WI38 (cell line): ENCODE measurements at regions not wholly inside any gene's neighbourhood (a gene's known extent, or its start where the extent isn't known, plus 50 kb on each side); places are given as distances from the start of the nearest gene placed in this dataset.
"Not testable (repeated sequence)": the region's sequence is repeated elsewhere in the genome, so short reads cannot be mapped to it uniquely, and the experiment has no call there.

ENCODE experiments used
- H3K4me3 ChIP-seq: 2 replicates; pipeline ENCODE4 v1.5.1; 2011; ENCODE audit warnings: low read depth, mild to moderate bottlenecking, control low read depth, low read length
- TF ChIP-seq, protein P1 (sequence below): IDR thresholded peaks from 2 replicates; pipeline ENCODE4 v1.5.1; 2012; ENCODE audit warnings: low read depth, mild to moderate bottlenecking, control low read depth, low read length

DNA sequence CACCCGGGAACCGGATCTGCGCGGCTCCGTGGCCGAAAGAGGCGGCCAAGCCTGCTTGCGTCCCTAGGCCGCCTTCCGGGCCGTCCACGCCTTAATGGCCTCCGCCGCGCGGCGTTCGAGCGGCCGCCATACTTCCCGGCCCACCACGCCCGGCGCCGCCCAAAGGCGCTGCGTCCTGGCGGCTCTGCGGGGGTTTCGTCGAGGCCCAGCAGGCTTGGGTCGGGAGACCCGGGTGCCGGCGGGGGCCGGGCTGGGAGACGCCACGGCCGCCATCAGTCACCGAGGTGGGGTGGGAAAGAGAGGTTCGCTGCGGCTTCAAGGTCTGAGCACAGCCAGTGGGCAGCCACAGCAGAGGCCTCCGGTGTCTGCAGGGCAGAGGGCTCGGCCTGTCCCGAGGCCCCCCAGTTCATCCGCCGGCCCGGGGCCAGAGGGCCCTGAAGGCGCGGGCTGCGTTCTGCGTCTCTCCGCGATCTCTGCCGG, 545.8 kb upstream of the CDH10 start:
- TF ChIP-seq, protein P1, sequence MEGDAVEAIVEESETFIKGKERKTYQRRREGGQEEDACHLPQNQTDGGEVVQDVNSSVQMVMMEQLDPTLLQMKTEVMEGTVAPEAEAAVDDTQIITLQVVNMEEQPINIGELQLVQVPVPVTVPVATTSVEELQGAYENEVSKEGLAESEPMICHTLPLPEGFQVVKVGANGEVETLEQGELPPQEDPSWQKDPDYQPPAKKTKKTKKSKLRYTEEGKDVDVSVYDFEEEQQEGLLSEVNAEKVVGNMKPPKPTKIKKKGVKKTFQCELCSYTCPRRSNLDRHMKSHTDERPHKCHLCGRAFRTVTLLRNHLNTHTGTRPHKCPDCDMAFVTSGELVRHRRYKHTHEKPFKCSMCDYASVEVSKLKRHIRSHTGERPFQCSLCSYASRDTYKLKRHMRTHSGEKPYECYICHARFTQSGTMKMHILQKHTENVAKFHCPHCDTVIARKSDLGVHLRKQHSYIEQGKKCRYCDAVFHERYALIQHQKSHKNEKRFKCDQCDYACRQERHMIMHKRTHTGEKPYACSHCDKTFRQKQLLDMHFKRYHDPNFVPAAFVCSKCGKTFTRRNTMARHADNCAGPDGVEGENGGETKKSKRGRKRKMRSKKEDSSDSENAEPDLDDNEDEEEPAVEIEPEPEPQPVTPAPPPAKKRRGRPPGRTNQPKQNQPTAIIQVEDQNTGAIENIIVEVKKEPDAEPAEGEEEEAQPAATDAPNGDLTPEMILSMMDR, result no peak
- no peak overlapping the region for H3K4me3 ChIP-seq

DNA sequence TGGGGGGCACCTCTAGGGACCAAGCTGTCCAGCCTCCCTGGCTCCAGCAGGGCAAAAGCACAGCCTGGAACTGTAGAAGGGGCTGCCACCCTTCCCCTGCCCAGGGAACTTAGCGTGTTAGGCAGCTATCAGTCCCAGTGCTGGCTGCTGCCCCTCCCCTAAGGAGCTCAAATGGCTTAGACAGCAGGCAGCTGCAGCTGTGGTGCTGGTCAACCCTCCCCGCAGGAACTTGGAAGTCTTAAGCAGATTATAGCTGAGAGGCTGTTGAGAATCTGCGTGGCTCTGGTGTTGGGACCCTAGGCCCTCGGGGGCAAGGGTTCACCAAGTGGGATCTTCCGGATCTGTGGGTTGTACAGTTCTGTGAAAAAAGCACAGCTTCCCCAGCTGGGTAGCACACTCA, 536.5 kb upstream of the CDH10 start:
- TF ChIP-seq, protein P1, result no peak
- no peak overlapping the region for H3K4me3 ChIP-seq

DNA sequence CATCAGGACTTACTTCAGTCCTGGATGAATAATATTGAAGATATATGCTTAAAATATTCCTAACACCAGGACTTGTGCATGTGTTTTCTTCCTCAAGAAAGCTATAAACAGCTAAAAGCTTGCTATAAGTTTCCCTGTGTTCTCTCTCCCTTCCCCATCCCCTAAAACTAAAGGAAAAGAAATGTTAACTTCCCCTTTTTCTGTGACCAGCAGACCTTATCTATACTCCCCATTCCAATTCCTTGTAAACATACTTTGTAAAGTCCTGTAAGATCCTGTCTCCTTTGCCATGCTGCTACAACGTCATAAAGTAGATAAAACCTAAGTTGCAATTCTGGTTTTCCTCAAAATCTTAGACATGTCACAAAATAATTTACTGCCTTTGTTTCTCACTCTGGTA, 517.8 kb upstream of the CDH10 start:
- H3K4me3 ChIP-seq, result not testable (repeated sequence)

DNA sequence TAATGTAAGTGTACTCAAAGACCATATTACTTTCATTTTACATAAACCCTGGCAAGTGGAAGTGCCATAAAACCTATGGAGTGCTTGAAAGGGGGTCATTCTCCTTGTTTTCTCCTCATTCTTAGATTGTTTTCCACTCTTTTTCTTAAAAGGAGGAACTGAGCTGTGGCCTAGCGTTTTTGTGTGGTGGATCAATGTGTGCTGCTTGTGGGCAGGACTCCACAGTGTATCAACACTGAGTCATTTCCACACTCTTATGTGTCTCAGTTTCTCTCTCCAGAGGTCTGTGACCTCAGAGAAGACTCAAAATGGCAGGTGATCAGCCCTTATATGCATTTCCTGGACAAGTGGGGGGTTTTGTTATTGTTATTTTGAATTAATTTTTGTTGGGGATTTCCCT, 516.1 kb upstream of the CDH10 start:
- TF ChIP-seq, protein P1, result no peak
- no peak overlapping the region for H3K4me3 ChIP-seq

DNA sequence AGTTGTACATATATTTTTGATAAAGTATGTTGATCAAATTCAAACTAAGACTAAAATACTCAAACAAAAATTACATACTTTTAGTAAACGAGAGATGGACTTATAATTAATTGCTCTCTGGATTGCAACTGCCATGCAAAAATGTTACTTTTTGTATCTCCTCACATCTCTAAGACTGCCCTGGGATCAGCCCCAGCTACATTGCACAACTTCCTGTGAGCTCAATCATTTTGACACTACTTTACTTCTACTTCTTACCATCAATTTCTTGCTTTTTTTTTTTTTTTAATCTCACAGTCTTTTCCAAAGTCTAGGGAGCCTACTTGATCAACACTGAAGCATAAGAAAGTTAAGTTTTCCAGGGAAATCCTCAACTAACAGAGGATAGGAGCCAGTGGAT, 506.0 kb upstream of the CDH10 start:
- TF ChIP-seq, protein P1, result no peak
- H3K4me3 ChIP-seq, result no peak overlapping the region

DNA sequence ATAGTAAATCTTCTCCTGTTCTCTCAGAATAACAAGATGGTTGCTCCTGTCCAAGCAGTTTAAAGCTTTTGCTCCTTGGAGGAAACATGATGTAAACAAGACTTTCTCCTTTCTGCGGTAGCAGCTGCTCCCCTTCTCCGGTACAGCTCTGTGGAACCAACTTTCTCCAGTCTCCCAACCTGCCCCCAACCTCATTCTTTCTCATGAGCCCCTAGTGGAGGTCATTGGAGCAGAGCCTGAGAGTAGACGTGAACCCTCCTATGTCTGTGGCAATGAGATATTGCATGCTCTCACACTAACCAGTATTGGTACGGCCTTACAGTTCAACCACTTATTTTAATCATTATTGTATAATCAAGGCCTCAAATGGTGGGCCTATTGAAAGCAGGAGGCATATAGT, 483.8 kb upstream of the CDH10 start:
- TF ChIP-seq, protein P1, result no peak
- H3K4me3 ChIP-seq, result no peak overlapping the region

DNA sequence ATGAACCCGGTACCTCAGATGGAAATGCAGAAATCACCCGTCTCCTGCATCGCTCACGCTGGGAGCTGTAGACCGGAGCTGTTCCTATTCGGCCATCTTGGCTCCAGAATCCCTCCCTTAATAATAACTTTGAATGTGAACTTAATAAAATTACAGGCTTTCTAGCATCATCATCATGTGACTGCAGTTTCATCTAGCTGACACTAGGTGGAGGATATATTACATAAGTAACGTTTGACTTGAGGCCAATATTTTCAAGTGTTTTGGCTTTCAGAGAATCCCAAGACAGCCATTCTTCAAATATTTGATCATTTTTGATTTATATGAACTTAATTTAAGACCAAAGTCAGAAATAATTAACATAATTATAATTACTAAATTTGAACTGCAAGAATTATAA, 474.9 kb upstream of the CDH10 start:
- TF ChIP-seq, protein P1, result no peak
- no peak overlapping the region for H3K4me3 ChIP-seq

DNA sequence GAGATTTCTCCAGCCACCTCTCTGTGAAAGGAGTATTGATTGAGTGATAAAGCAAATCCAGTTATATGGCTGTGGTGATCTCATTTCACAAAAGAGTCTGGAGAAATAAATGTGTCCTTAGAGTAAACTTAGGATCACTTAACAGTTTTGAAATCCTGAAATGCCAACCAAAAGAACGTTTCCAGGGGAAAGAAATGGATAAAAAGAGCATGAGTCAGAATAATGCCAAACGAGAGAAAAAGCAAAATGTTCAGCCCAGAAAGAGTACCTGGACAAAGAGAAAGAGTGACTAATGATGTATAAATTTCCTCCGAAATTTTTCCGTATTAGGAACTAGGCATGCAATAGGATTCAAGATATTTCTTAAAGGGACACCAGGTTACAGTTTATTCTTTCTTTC, 463.1 kb upstream of the CDH10 start:
- H3K4me3 ChIP-seq, result no peak overlapping the region
- TF ChIP-seq, protein P1, result no peak
